GM10266 (cell line): ENCODE measurements at regions not wholly inside any gene's neighbourhood (a gene's known extent, or its start where the extent isn't known, plus 50 kb on each side); places are given as distances from the start of the nearest gene placed in this dataset.

Source experiments
- DNase-seq: peaks from one replicate; pipeline ENCODE4 v3.0.0; 2012; ENCODE audit errors: extremely low spot score
- TF ChIP-seq, protein P1 (sequence below): IDR thresholded peaks from 2 replicates; pipeline ENCODE4 v1.5.1; 2012; ENCODE audit warnings: mild to moderate bottlenecking, low read depth; ENCODE audit not compliant: control insufficient read depth, insufficient read depth; ENCODE audit errors: missing control alignments

DNA sequence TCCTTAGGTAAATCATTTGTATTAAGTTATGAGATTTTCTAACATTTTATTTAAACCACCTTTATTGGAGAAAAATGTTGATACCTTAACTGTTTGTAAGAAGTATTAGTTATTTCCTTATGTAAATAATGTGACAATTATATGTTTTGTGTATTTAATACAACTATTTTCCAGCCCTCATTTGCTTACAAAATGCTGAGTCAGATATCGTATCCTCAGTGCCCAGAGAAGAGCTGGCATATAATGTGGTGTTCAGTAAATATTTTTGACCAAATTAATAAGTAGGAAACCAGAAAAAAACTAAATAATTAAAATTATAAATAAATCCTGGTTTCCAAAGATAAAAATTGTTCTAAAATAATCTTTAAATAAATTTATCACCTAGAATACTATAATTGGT lies 140.2 kb upstream of the PCDH17 start:
- no peak for DNase-seq
- TF ChIP-seq, protein P1, sequence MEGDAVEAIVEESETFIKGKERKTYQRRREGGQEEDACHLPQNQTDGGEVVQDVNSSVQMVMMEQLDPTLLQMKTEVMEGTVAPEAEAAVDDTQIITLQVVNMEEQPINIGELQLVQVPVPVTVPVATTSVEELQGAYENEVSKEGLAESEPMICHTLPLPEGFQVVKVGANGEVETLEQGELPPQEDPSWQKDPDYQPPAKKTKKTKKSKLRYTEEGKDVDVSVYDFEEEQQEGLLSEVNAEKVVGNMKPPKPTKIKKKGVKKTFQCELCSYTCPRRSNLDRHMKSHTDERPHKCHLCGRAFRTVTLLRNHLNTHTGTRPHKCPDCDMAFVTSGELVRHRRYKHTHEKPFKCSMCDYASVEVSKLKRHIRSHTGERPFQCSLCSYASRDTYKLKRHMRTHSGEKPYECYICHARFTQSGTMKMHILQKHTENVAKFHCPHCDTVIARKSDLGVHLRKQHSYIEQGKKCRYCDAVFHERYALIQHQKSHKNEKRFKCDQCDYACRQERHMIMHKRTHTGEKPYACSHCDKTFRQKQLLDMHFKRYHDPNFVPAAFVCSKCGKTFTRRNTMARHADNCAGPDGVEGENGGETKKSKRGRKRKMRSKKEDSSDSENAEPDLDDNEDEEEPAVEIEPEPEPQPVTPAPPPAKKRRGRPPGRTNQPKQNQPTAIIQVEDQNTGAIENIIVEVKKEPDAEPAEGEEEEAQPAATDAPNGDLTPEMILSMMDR, result no peak

DNA sequence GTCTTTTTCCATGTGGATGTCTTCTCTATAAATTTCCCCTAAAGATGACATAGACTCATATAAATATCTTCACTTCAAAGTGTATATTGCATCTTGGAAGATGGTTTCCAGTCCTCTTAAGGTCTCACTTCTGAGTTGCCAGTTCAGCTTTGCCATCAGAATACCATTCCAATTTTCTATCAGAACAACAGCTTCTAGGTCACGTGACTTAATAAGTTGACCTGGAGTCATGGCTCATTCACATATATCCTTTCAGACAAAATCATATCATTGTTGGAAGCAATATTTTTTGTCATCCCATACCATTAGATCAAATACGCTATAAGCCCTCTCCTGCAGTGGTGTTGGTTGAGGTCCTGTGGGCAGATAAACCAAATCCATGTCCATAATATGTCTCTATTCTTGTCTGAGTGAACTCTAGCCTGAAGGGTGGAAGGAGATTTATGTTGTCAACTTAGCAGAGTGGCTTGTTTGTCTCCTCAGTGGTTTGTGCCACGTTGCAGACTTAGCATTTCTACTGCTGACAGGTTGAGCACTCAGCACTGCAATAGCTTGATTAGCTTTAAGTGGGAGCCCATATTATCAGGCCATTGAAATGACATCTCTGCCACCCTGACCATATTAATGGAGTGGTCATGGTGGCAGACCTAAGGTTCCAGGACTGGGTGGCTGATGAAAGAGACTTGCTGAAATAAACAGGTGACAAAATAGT lies 123.6 kb upstream of the PCDH17 start:
- no peak for DNase-seq

DNA sequence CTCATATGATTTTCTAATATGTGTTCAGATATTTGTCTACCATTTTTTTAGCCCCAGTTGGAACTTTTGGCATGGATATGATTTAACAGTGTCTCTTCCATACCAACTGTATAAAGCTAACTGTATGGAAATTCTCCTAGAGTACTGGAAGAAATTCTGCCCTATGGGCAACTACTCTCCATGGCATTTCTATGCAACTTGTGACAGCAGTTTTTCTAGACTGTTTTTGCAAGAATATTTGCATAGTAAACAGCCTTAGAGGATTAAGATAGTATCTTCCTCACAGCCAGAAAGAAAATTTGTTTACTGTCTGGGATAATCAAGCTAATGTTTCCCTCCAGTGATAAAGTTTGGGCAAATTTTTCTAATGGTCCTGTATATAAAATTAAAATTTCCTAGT lies 119.9 kb upstream of the PCDH17 start:
- no peak for DNase-seq
- TF ChIP-seq, protein P1, result no peak

More for the DNA sequence above, 123.6 kb upstream of the PCDH17 start:
- TF ChIP-seq, protein P1, result no peak

DNA sequence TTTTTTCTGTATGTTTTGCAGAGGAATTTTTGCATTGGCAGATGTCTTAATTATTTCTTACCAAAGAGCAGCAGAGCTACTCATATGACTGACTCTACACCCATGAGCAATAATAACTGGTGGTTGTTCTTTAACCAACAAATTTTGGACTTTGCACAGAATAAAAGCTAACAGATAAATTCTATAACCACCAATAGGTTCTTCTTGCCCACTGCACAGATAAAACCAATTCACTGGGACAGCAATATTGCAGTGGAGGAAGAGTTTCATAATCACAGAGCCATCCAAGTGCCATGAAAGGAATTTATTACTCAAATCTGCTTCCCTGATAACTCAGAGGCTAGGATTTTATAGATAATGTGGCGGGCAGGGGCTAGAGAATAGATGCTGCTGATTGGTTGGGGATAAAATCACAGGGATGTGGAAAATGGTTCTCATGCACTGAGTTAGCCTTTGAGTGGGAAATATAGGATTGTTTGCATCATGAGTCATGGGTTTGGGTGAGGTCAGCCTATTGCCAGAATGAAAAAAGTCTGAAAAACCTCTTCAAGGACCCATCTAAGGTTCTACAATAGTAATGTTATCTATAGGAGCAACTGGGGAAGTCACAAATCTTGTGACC lies 104.3 kb upstream of the PCDH17 start:
- TF ChIP-seq, protein P1, result no peak

DNA sequence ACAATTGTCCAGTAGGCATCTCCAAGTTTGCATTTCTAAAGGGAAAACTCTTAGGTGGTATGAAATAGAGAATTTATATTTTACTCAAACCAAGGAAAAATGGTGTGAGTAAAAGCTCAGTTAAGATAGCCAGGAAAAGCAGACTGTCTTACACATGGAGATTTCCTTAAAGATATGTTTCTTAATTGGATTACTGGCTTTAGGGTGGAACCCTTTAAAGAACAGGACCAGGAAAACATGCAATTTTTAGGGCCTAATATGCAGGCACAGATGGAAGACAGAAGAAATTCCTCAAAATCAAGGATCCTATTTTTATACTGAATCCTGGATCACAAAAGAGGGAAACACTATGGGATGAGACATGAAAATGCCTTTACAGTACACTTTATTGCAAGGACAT lies 100.3 kb upstream of the PCDH17 start:
- TF ChIP-seq, protein P1, result no peak
- no peak for DNase-seq

More for the DNA sequence above, 104.3 kb upstream of the PCDH17 start:
- DNase-seq, result no peak

DNA sequence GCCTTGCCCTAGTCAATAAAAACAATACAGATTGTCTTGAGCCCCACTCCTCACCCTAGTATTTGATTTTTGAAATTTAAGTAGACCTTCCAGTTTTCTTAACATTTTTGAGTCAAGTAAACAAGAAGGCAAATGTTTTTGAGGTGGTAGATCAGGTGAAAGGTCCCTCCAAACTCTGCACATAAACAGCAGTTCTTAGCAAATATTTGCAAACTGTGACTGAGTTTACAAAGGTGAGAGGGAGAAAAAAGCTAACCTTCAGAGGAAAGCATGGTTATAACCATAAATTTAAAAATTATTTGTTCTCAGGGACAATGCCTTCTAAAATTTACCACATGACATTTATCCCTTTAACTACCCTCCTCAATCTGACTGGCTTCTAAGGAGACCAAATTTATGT lies 84.6 kb upstream of the PCDH17 start:
- no peak for DNase-seq
- TF ChIP-seq, protein P1, result no peak

DNA sequence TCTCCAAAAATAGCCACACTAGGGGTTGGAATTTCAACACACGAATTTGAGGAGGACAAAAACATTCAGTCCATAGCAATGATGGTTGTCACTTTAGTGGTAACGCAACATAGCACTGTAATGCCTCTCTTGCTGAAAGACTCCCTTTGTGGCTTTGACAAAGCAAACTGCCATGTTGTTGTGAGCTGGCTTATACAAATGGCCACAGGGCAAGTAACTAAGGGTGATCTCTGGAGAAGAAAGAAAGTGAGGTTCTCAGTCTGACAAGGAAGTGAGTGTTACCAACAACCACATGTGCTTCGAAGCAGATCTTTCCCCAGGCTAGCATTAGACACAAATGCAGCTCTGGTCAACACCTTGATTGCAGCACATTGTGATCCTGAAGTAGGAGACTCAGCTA lies 79.1 kb upstream of the PCDH17 start:
- TF ChIP-seq, protein P1, result no peak
- no peak for DNase-seq
